ENCODE measurements at regions not wholly inside any gene's neighbourhood (a gene's known extent, or its start where the extent isn't known, plus 50 kb on each side); places are given as distances from the start of the nearest gene placed in this dataset.
"Not testable (repeated sequence)": the region's sequence is repeated elsewhere in the genome, so short reads cannot be mapped to it uniquely, and the experiment has no call there.

DNA sequence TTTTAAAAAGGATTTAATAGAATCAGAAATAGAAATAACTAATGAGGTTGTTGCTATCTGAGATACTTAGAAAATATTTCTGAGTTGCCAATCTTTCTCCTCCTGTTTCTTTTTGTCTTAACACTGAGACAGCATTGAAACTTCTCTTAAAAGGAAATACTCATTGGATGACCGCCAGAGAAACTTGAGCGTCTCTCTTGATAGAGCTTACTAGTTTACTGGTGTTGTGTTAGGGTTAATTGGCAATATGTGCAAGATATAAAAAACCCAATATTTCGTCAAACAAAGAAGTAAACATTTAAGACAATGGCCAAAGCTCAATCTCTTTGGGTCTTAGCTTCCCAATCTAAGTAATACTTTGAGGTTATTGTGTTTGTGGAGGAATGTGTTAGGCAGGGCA lies 176.4 kb upstream of the CHD1 start:
- no peak for DNase-seq

DNA sequence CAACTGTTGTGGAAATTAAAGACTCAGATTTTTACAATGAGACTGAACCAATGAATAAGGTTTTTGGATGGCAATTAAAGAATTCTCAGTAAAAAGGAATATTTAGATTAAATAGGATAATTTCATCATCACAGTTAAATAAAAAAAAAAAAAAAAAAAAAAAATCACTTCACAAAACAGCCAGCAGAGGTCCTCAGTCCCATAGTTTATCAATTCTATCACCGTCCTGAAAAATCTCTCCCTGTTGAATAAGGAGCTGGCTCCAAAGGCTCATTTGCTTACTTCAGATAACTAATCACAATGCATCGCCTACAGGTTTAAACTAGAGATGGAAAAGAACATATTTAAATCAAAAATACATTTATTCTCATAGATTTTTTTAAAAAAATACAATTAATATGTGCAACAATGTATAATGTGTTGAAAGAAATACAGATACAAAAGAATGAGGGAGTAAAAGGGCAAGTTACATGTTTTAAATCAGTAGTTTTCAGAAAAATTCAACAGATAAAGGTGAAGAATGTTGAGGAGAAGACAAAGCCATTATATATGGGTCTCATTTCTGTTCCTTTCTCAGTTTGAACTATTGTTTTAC lies 175.8 kb upstream of the CHD1 start:
- no peak for DNase-seq

DNA sequence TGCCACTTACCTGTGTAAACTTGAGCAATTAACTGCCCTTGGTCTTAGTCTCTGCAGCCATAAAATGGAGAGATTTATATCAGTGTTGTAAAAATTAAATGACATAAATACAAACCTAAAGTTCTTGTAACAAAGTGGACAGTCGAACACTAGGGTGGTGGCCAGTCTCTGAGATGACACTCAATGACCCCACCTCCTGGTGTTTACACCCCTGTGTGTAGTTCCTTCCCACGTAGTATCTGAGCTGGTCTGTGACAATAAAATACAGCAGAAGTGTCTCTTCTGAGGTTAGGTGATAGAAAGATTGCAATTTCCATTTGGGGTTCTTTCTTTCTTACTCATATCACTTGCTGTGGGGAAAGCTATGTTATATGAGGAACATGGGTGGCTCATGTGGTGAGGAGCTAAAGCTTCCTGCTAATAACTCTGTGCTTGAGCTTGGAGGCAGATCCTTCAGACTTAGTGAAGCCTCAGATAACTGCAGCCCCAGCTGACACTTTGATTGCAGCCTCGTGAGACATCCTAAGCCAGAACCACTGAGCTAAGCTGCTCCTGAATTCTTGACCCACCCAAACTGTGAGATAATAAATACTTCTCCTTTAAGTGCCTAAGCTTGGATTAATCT lies 173.4 kb upstream of the CHD1 start:
- DNase-seq, result no peak

DNA sequence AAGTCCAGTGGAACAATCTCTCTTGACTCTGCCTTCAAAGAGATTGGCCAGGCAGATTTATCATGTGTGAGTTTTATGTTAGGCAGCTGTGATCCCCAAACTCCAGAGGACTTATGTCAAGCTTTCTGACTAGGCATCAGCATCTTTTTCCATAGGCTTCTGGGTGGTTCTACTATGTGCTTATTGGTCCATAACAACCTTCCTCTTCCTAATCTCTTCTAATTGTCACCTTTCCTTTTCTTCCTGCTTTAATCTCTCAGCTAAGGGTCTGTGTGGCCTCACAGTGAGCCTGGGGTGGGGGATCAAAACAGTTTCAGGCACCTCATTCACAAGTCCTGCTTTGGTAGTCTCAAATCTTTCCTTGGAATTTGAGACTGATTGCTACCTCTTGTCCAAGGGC lies 170.9 kb upstream of the CHD1 start:
- no peak for DNase-seq

DNA sequence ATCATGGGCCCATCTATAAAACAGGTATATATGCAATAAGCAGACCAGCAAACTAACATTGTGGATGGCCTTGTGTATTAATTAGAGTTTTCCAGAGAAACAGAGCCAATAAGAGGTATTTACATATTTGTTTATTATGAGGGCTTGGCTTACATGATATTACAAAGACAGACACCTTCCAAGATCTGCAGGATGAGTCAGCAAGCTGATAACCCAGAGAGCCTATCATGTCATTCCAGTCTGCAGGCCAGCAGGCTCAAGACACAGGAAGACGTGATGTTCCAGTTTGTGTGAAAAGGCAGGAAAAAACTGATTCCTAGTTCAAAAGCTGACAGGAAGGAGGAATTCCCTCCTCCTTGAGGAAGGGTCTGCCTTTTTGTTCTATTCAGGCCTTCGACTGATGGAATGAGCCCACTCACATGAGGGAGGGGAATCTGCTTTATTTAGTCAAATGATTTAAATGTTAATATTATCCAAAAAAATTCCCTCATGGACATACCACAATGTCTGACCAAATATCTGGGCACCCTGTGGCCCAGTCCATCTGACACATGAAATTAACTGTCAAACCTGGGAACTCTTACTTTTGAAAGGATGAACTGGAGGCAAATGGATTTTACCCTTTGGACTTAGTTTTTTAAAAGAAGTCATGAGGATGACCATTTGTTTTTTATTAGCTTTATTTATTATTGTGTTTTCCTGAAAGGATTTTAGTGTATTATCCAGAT lies 161.2 kb upstream of the CHD1 start:
- no peak for DNase-seq

DNA sequence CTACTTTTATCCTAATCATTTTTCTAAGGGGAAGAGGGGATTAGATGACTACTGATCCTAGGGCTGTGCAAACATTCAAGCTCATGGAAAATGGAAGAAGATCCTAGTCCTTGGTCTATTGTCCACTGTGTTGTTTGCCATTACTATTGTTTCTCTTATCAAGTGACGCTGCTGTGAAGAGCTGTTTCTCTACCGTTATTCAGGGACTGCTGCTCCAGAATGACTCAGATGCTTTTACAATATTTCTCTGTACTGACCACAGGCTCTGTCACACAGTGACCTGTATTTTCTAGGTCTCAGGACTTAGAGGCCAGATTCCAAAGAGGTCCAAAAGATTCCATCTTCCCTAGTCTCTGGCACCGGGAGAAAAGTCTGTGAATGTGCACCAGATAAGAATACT lies 159.5 kb upstream of the CHD1 start:
- DNase-seq, result no peak

DNA sequence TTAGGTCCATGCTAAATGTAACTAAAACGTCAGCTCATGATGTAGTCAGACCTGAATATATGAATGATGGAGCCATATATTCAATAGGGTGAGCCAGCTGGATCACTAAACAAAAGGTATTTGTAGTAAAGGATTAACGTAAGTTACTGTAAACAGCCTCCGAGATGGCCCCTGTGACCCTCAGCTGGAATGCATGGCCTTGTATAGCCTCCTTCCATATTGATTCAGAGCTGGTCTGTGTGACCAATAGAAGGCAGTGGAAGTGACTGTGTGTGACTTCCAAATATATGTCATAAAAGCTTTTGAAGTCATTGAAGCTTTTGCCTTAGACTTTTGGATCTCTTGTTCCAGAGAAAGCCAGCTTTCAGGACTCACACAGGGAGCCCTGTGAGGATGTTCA lies 154.4 kb upstream of the CHD1 start:
- DNase-seq, result no peak

DNA sequence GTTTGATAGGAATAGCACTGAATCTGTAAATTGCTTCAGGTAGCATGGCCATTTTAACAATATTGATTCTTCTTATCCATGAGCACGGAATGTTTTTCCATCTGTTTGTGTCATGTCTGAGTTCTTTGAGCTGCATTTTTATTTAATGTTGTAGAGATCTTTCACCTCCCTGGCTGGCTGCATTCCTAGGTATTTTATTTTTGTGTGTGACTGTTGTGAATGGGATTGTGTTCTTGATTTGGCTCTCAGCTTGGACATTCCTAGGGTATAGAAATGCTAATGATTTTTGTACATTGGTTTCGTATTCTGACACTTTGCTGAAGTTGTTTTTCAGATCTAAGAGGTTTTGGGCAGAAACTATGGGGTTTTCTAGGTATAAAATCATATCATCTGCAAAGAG lies 152.9 kb upstream of the CHD1 start:
- DNase-seq, result no peak

DNA sequence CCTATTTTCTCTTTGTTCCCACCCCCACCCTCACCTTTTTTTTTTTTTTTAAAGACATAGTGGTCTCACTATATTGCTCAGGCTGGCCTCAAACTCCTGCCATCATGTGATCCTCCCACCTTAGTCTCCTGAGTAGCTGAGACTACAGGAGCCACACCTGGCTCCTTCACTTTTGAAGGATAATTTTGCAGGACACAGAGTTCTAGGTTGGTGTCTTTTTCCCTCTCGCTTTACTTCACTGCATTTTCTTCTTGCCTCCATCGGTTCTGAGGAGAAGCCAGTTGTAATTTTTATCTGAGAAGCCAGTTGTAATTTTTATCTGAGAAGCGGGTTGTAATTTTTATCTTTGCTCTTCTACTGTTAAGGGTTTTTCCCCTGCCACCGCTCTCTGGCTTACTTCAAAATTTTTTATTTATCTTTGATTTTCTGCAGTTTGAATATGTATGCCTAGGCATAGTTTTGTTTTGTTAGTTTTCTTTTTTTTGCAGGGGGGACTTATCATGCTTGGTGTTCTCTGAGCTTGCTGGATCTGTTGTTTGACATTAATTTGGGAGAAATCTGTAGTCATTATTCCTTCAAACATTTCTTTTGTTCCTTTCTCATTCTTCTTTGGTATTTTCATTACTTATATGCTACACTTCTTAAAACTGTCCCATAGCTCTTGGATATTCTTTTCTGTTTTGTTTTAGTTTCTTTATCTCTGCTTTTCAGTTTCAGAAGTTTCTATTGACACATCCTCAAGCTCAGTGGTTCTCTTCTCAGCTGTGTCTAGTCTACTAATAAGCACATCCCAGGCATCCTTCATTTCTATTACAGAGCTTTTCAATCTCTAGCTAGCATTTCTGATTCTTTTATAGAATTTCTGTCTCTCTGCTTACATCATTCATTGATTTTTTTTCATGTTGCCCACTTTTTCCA lies 148.2 kb upstream of the CHD1 start:
- no peak for DNase-seq

DNA sequence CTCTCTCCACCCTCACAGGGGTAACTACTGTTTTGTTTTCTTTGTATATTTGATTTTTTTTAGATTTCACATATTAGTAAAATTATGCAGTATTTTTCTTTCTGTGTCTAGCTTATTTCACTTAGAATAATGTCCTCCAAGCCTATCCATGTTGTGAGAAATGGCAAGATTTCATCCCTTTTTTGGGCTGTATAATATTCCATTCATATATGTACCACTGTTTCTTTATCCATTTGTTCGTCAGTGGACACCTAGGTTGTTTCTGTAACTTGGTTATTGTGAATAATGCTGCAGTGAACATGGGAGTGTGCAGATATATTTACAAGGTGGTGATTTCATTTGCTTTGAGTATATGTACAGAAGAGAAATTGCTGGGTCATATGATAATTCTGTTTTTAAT lies 144.0 kb upstream of the CHD1 start:
- no peak for DNase-seq

DNA sequence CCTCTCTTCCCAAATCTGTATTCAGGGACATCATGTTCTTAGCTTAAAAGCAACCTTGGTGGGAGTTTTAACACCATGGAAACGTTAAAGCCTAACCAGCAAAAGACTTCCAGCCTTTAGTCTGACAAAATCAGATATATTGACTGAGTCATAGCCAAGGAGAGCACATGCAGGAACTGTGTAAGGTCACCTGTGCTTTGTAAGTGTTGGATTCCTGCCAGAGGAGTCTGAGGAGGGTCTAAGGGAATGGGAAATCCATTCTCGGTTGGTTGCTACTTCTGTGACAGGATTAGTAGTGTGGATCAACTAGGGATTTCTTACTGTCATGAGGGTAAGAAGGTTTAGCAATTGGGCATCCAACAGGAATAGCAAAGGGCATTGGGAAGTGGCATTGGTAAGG lies 142.0 kb upstream of the CHD1 start:
- no peak for DNase-seq

DNA sequence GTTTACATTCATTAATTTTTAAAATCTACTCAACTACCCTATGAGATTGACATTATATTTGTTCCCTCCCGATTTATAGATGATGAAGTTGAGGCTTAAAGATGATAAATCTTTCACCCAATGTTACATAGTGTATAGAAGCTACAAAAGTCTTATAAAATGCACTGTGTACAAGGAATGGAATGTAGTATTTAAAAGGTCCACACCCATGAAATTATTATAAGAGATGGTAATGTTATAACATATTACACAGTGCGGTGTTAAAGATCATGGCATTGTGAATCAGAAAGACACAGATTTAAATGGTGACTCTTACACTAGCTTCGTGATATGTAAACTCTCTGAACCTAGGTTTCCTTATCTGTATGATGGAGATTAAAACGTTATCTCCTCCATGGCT lies 141.6 kb upstream of the CHD1 start:
- no peak for DNase-seq

DNA sequence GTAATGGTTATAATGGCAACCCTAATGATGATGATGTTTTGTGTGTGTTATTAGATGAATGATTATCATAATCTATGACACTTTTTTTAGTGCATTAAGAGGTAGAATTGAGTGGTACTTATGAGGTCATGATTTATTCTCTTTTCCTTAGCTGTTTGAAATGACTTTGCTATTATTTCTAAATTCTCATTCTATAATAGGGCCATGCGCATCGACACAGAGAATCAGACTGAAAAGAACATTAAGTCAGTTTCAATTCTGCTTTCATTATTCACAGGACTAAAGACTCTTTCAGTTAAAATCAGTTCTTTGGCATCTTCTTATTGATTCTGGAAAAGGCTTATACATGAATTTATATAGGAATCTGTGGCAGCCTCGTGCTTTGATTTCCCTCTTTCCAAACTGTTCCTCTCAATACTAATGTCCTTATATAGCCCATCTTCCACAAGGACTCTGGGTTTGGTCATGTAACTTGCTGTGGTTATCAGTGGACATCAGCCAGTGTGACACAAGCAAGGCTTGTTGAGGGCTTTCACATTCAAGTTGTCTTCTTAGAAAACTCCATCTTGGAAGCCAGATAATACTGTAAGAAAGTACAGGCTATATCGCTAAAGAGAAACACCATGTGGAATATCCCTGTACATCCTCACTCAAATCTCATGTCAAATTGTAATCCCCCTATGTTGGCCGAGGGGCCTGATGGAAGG lies 140.3 kb upstream of the CHD1 start:
- no peak for DNase-seq

DNA sequence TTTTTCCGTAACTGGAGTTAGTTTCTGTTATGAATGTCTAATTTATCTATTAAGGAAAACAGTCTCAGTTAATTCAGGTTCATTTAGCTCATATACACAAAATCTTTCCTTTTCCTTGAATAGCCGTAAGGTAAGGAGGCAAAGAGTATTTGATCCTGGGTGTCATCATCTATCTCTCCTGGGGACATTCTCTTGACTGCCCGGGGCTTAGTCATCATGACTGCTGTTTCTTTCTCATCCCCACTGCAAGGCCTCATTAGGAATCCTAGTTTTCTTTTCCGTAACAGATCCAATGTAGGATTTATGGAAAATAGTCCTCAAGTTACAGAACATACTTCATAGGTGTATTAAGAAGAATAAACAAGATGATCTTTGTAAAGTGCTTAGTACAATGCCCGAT lies 134.9 kb upstream of the CHD1 start:
- no peak for DNase-seq

DNA sequence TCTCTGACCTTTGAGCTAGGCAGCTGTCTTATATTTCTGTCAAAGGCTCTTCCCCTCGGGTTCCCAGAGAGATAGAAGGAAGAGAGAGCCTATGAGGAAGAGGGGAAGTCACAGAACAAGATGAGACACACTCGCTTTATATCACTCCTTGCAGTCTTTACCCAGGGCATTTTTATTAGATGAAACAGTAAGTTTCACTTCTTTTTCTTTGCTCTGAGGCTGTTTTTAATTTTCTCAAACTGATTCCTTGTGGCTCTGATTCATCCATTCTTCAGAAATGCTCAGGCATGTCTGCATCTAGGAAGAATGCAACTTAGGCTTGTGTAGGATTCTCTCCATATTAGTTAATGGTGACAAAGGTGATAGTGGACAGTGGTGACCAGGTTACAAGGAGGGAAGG lies 132.9 kb upstream of the CHD1 start:
- DNase-seq, result no peak

DNA sequence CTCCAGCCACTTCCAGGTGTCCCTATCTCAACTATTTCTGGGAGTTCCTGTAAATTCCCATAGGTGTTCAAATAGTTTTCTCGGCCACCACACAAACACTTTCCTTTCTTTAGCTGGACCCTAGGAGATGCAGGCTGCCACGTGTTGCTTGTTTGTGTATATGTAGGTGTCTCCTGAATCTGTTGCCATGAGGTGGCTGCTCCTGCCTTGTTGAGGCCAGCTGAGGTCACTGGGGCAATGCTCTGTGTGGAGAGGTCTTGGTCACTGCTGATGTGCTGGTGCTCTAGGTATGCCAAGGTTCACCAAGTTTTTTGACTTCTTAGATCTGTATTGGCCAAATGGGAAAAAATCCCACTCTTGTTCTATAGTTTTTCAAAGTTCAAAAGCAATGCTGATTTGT lies 132.5 kb upstream of the CHD1 start:
- DNase-seq, result no peak

DNA sequence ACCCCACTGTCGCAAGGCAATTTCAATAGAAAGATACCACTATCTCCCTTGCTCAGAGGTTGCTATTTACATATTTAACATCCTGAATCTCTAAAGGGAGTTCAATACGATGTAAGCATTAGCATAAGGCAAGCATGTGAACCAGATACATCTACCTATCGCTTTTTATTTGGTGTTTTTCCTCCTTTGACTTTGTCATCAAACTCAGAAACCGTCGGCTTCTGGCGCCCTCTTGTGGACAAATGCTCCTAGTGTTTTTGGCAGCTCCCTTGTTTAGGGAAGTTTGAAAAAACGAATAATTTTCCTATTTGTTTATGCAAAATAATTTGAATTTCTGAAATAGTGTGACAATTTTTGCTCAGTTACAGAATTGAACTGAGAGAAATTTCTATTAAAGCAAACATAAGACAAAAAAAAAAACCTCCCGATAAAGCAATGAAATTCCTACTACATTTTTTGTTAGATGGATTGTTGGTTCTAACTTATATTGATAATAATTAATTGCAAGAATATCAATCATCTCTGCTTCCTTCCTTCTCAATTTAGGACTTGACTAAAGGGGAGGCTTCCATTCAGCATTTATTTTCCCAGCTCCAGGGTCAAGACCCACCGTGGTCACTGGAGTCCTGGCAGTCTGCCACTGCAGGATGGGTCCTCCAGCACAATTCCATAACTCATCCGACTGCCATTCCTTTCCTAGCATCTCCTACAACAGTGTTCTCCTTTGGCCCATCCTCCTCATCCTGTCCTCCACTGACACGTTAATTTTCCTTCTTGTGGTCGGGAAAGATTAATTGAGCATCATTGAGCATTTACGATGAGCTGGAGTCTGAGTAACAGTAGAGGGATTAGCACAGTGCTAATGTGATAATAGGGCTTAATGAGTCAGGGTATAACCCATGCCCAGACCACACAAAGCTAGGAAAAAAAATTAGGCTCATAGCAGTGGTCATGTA lies 131.8 kb upstream of the CHD1 start:
- DNase-seq, result no peak

DNA sequence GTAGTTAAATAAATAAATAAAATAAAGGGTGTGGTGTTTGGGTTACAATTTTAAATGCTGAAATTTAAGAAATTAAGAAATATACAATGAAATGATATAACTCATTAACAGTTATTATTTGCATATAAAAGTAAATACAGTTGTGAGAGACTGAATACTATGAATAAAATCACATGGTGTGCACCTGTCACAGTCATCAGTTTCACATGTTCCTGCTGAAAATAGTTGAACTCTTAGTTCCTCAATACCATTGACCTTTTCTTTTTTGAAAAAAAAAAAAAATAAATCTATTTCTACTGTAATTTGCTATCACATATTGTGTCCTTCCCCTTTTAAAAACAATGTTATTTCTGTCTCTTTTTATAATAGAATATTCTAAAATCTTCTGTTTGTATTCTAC lies 130.9 kb upstream of the CHD1 start:
- no peak for DNase-seq

DNA sequence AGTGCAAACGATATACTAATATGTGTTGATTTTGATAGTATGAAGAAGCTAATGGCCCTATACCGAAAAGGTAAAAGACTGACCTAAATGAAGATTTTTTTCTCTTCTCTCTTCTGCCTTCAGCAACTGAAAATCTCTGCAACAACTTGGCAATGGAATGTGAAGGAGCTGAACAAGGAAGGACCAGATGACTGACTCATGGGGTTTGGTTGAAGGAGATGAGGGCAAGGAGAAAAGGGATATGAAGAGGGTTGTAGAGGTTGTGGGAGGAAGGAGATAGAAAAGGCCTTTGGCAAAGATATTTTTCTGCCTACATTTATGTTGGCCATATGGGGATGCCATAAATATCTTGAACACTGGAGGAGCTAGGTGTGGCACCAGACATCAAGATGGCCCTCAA lies 129.7 kb upstream of the CHD1 start:
- DNase-seq, result no peak

DNA sequence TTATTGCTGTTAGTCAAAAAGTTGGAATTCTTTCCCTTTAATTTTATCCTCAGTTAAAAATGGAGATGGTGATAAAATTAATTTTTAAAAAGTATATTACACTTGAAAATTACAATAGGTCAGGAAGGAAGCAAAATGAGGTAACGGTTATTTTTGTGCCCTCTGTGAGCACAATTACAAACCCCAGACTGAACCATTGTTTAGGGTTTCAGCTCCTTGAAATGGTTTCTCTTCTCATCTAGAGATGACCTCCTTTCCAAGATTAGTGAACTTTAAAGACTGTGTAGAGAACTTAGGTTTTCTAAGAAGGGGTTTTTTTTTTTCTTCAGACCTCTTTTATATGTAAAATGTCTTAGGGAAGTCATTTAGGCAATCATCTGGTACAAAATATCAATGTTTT lies 126.2 kb upstream of the CHD1 start:
- DNase-seq, result no peak

DNA sequence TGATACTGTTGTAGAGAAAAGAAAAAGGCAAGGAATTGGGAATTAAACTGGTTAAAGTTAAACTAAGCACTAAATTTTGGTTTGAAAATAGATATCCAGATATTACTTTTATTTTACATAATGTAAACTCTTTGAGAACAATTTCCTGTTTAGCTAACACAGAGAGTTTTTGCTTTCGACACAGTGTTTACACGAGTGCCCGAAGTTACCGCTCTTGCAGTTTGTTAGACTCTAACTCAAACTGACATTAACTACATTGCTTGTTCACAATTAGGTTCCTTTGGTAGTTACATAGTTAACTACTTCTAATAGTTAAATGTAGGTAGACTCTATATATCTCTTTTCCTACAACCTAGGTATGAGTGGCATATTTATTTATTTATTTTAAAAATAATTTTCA lies 117.1 kb upstream of the CHD1 start:
- DNase-seq, result no peak

DNA sequence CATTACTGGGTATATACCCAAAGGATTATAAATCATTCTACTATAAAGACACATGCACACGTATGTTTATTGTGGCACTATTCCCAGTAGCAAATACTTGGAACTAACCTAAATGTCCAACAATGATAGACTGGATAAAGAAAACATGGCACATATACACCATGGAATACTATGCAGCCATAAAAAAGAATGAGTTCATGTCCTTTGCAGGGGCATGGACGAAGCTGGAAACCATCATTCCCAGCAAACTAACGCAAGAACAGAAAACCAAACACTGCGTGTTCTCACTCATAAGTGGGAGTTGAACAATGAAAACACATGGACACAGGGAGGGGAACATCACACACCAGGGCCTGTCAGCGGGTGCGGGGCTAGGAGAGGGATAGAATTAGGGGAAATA lies 114.5 kb upstream of the CHD1 start:
- DNase-seq, result not testable (repeated sequence)
